ENCODE measurements at regions not wholly inside any gene's neighbourhood (a gene's known extent, or its start where the extent isn't known, plus 50 kb on each side); places are given as distances from the start of the nearest gene placed in this dataset.

- no peaks in the 10 kb centered on the region for H3K27me3 ChIP-seq (ENCODE audit: control insufficient read depth in 2 of 2, insufficient read depth in 2 of 2, low read length in 2 of 2)
- WGBS (ENCODE audit: insufficient coverage, low coverage, missing lambda C conversion rate) = 0% methylated on average over 3 of the region's 3 CpGs
- no peak overlapping the region for H3K27ac ChIP-seq (ENCODE audit: extremely low read depth, low read depth, low read length)
- no peaks in the 10 kb centered on the region for H4K20me1 ChIP-seq (replicated peaks; ENCODE audit: control insufficient read depth, insufficient read depth, low read length)
- in situ Hi-C loops (cut with MboI) (no loop called here), intact Hi-C loops (cut with micrococcal nuclease) (no loop called here)
- ATAC-seq (no peak), DNase-seq (ENCODE audit: extremely low read depth in 1 of 4, low spot score in 3 of 4) (no peak), FAIRE-seq (no peak)
- no peak overlapping the region for H3K4me3 ChIP-seq
- POLR2A ChIA-PET = no interaction called here
- H3K79me2 ChIP-seq (ENCODE audit: control insufficient read depth, insufficient read depth, low read length) = no peaks in the 10 kb centered on the region
- H3K4me2 ChIP-seq (ENCODE audit: insufficient read depth, low read length) = no peak overlapping the region
- no peak overlapping the region for H3K9ac ChIP-seq (ENCODE audit: insufficient read depth in 1 of 2, low read depth in 2 of 2, low read length in 2 of 2)
- CTCF ChIA-PET (ENCODE audit: low intra/inter-chr PET ratio) = no interaction called here
- H2AFZ ChIP-seq (ENCODE audit: low read depth, low read length) = no peak overlapping the region
- no peaks in the 10 kb centered on the region for H3K36me3 ChIP-seq (ENCODE audit: control insufficient read depth, insufficient read depth, low read length)
- no peaks in the 10 kb centered on the region for H3K9me3 ChIP-seq (replicated peaks; ENCODE audit: control insufficient read depth, insufficient read depth, low read depth, low read length)
- H3K9me1 ChIP-seq (ENCODE audit: control insufficient read depth, insufficient read depth, low read length) = no peaks in the 10 kb centered on the region
- no TSS peak for BruUV-seq (replicated peaks)
- no peaks in the 10 kb centered on the region for H3K4me1 ChIP-seq (replicated peaks in 1 of 2; ENCODE audit: control insufficient read depth in 2 of 2, insufficient read depth in 2 of 2, low read length in 2 of 2)
- TF ChIP-seq PCBP2 (IDR thresholded peaks at IDR 0.05; ENCODE audit: low read depth, low read length, poor library complexity, severe bottlenecking) (no peak), ARID3A (IDR thresholded peaks at IDR 0.05; ENCODE audit: borderline replicate concordance, low read depth, low read length) (no peak), CUX1 (CRISPR knock-in tag; IDR thresholded peaks at IDR 0.05) (no peak), MECOM (CRISPR knock-in tag; IDR thresholded peaks at IDR 0.05) (no peak), TAF1 (IDR thresholded peaks at IDR 0.05; ENCODE audit: control insufficient read depth, extremely low read depth, insufficient read depth, low read length, severe bottlenecking) (no peak), BCOR (IDR thresholded peaks at IDR 0.05) (no peak), GTF2A2 (tag; IDR thresholded peaks at IDR 0.05) (no peak), CCAR2 (IDR thresholded peaks at IDR 0.05; ENCODE audit: low read depth, low read length) (no peak), ATF1 (CRISPR knock-in tag; IDR thresholded peaks at IDR 0.05) (no peak), ATF1 (tag; IDR thresholded peaks at IDR 0.05) (no peak), HOMEZ (CRISPR knock-in tag; IDR thresholded peaks at IDR 0.05) (no peak), SMAD1 (IDR thresholded peaks at IDR 0.05; ENCODE audit: low read depth, low read length, partially characterized antibody) (no peak), FIP1L1 (IDR thresholded peaks at IDR 0.05; ENCODE audit: low read depth, low read length, poor library complexity, severe bottlenecking) (no peak), HMGXB4 (CRISPR knock-in tag; IDR thresholded peaks at IDR 0.05) (no peak)
Measured at GRCh38 chr10:85493703-85494102, 872.9 kb downstream of the GRID1 start.

All from K562 (cell line).